PC-9 (cell line): ENCODE measurements at regions not wholly inside any gene's neighbourhood (a gene's known extent, or its start where the extent isn't known, plus 50 kb on each side); places are given as distances from the start of the nearest gene placed in this dataset.

Source experiments
- CTCF ChIP-seq: fragments of 200-600 bp; sonication (generic); conservative IDR thresholded peaks from 2 replicates; pipeline ENCODE4 v1.6.1; 2017; ENCODE audit warnings: mixed run types, antibody characterized with exemption, mild to moderate bottlenecking, moderate library complexity
- EZH2 ChIP-seq: fragments of 200-600 bp; sonication (generic); IDR thresholded peaks from 2 replicates; pipeline ENCODE4 v1.8.0; 2017; ENCODE audit warnings: antibody characterized with exemption, low read depth

GRCh38 chr9:95769473-95769872 is 106.0 kb upstream of the ERCC6L2 start:
- TF ChIP-seq CTCF (no peak), EZH2 (no peak)
